Dedifferentiated amniotic fluid mesenchymal stem cell (primary cell): ENCODE measurements at regions not wholly inside any gene's neighbourhood (a gene's known extent, or its start where the extent isn't known, plus 50 kb on each side); places are given as distances from the start of the nearest gene placed in this dataset.

Experiments used
- DNase-seq: peaks from one replicate; pipeline ENCODE4 v3.0.0-alpha.2; 2016; ENCODE audit errors: extremely low spot score

GRCh38 chr7:25947669-25948516, 204.1 kb upstream of the NFE2L3 start:
- no peak for DNase-seq

GRCh38 chr7:25949736-25950487, 202.1 kb upstream of the NFE2L3 start:
- DNase-seq, result no peak

GRCh38 chr7:25950488-25951413, 201.2 kb upstream of the NFE2L3 start:
- DNase-seq, result peak; percentile 49

- no peak for DNase-seq
Measured at GRCh38 chr7:25951414-25952260, 200.4 kb upstream of the NFE2L3 start.

GRCh38 chr7:25952261-25953057, 199.5 kb upstream of the NFE2L3 start:
- no peak for DNase-seq

GRCh38 chr7:25953859-25954258, 198.1 kb upstream of the NFE2L3 start:
- DNase-seq, result no peak

GRCh38 chr7:25954395-25954794, 197.6 kb upstream of the NFE2L3 start:
- no peak for DNase-seq

- no peak for DNase-seq
Measured at GRCh38 chr7:25959168-25959734, 192.7 kb upstream of the NFE2L3 start.

GRCh38 chr7:25963733-25964132, 188.3 kb upstream of the NFE2L3 start:
- DNase-seq, result no peak

- DNase-seq, result no peak
Measured at GRCh38 chr7:25964483-25964991, 187.5 kb upstream of the NFE2L3 start.

- DNase-seq, result no peak
Measured at GRCh38 chr7:25965405-25966123, 186.4 kb upstream of the NFE2L3 start.

GRCh38 chr7:25966469-25966868, 185.5 kb upstream of the NFE2L3 start:
- no peak for DNase-seq

- no peak for DNase-seq
Measured at GRCh38 chr7:25967278-25968204, 184.5 kb upstream of the NFE2L3 start.

GRCh38 chr7:25968205-25968993, 183.6 kb upstream of the NFE2L3 start:
- DNase-seq, result no peak

GRCh38 chr7:25970356-25970755, 181.6 kb upstream of the NFE2L3 start:
- no peak for DNase-seq

- DNase-seq, result no peak
Measured at GRCh38 chr7:25970911-25971310, 181.1 kb upstream of the NFE2L3 start.

GRCh38 chr7:25976630-25977029, 175.4 kb upstream of the NFE2L3 start:
- DNase-seq, result no peak
